NK-92 treated with Interleukin-12 subunit alpha and Interleukin-12 subunit beta, amount 100 ng/mL, for 24 hours (cell line): ENCODE measurements at regions not wholly inside any gene's neighbourhood (a gene's known extent, or its start where the extent isn't known, plus 50 kb on each side); places are given as distances from the start of the nearest gene placed in this dataset.
"Not testable (repeated sequence)": the region's sequence is repeated elsewhere in the genome, so short reads cannot be mapped to it uniquely, and the experiment has no call there.

ENCODE experiments used
- DNase-seq: peaks from one replicate; lab custom pipeline; 2025; lab: John Stamatoyannopoulos, UW

GRCh38 chr12:127041985-127042625 is 1224.9 kb upstream of the TMEM132C start:
- DNase-seq: no peak

- no peak for DNase-seq
Measured at GRCh38 chr12:127043731-127044130, 1223.2 kb upstream of the TMEM132C start.

DNA sequence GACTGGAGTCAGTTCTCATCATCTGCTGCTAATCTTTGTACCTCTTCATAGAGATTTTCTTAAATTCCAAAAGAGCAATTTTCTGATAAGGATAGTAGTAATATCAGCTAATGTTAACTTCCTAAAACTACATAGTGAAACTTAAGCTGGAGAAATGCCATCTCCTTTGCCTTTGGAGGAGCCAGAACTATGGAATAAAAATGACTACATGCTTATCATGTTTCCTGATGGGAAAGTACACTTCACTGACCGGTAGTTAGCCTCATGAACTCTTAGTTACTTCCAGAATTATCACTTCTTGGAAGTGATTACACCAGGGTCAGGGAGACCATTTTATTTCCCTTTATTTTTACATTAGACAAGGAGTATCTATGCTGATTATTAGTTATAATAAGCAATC is 1222.1 kb upstream of the TMEM132C start:
- no peak for DNase-seq

DNA sequence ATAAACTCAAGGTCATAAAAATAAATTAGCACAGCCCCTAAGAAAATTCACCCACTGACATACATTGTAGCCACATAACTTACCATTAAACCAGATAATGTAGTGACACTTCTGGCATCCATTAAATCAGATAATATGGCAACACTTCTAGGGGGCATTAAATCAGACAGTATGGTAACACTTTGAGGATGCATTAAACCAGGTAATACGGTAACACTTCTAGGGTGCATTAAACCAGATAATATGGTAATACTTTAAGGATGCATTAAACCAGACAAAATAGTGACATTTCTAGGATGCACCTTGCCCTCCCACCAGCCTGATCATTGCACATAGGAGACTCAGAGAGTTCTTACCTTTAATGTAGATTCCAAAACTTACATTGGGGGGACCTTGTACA is 1220.5 kb upstream of the TMEM132C start:
- DNase-seq: no peak

- DNase-seq: no peak
Measured at GRCh38 chr12:127048057-127048456, 1218.9 kb upstream of the TMEM132C start.

DNA sequence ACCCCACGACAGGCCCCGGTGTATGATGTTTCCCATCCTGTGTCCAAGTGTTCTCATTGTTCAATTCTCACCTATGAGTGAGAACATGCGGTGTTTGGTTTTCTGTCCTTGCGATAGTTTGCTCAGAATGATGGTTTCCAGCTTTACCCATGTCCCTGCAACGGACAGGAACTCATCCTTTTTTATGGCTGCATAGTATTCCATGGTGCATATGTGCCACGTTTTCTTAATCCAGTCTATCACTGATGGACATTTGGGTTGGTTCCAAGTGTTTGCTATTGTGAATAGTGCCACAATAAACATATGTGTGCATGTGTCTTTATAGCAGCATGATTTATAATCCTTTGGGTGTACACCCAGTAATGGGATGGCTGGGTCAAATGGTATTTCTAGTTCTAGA is 1218.4 kb upstream of the TMEM132C start:
- not testable (repeated sequence) for DNase-seq

- no peak for DNase-seq
Measured at GRCh38 chr12:127051139-127051538, 1215.8 kb upstream of the TMEM132C start.

DNA sequence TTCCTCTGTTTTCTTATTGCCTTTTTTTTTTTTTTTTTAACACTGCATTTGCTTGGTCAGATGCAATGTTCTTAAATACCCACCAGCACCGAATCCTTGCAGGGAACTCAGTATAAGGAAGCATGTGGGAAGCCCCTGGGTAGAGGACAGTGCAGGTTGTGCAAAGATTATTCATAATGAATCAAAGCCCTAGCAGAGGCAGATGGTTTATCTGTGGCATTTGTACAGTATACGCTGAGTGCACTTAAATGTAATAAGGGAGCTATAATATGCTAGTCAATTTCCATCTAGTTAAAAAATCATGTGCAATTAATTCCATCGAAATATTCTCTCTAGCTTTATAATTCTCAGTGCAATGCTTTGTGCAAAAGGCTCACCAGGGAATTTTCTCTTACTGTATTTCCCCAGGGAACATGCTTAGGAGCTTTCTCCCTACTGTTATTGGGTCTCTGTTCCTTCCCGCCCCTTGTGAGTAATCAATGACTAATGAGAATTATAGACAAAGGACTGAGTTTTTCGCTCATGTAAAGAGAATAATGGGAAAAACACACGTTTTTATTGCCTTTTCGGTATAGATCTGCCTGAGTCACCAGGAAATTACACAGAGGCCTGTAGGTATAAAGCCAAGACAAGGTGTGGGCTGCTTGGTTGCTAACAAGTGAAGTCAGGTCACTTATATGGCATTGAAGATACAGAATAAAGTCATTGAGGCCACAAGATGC is 1214.3 kb upstream of the TMEM132C start:
- DNase-seq: no peak

DNA sequence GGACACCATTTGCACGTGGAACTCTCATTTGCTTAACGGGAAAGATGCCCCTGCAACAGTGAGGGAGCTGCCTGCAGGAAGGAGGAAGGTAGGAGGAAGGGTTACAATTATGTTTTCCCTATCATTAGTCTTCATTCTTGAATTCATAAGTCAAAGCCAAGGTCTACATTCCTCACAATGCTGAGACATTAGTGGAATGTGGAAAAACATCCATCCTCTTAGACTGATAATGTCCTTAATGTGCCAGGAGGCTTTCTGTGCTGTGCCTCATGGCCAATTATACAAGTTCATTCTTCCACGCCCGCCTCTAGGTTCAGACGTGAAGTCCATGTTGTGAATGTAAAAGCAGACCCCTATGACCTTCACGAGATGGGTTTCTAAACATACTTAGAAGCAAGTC is 1212.4 kb upstream of the TMEM132C start:
- DNase-seq: no peak

DNA sequence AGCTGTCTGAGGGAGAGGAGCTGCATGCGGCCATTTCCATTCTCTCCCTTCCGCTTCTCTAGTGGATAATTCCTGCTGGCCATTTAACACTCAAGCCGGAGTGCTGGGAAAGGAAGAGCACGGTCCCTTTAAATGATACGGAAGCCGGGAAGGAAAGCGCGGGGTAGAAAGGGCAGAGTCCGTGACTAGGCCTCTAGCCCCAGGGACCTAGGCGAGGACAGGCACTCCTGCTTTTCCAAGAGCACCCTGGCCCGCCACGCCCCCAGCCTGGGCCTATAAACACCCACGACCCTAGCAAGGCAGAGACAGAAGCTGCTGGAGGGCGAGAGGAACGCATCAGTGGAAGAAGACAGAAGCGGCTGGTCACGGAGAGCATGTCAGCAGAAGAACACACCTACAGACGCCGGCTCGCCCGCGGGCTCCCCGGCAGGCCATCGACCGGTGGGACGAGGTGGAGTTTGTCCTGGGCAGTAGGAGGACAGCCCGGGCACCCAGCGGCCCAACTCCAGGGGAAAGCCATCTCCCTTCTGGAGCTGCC is 1206.6 kb upstream of the TMEM132C start:
- no peak for DNase-seq

GRCh38 chr12:127060933-127061332 is 1206.0 kb upstream of the TMEM132C start:
- no peak for DNase-seq

GRCh38 chr12:127063339-127064072 is 1203.5 kb upstream of the TMEM132C start:
- no peak for DNase-seq

GRCh38 chr12:127064207-127064606 is 1202.8 kb upstream of the TMEM132C start:
- no peak for DNase-seq

DNA sequence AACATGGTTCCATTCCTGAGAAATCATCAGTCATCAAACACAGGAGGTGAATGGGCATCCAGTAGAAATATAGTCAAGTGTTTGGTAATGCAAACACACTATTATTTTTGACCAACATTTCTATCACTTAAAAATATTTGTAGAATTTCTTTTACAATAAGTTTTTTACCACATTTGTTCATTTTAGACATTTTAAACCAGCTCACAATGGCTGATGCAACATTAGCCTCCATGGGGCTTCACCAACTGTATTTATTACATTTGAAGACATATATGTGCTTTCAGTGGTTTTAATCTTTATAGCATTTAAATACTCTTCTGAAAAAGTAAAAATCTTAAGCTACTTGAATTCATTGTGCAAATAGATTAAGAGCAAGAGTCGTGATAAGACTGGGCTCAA is 1201.4 kb upstream of the TMEM132C start:
- DNase-seq: no peak

GRCh38 chr12:127070515-127071157 is 1196.3 kb upstream of the TMEM132C start:
- DNase-seq: no peak

GRCh38 chr12:127074161-127074560 is 1192.8 kb upstream of the TMEM132C start:
- no peak for DNase-seq

GRCh38 chr12:127075981-127076380 is 1191.0 kb upstream of the TMEM132C start:
- DNase-seq: no peak

- DNase-seq: no peak
Measured at GRCh38 chr12:127077262-127078045, 1189.5 kb upstream of the TMEM132C start.

DNA sequence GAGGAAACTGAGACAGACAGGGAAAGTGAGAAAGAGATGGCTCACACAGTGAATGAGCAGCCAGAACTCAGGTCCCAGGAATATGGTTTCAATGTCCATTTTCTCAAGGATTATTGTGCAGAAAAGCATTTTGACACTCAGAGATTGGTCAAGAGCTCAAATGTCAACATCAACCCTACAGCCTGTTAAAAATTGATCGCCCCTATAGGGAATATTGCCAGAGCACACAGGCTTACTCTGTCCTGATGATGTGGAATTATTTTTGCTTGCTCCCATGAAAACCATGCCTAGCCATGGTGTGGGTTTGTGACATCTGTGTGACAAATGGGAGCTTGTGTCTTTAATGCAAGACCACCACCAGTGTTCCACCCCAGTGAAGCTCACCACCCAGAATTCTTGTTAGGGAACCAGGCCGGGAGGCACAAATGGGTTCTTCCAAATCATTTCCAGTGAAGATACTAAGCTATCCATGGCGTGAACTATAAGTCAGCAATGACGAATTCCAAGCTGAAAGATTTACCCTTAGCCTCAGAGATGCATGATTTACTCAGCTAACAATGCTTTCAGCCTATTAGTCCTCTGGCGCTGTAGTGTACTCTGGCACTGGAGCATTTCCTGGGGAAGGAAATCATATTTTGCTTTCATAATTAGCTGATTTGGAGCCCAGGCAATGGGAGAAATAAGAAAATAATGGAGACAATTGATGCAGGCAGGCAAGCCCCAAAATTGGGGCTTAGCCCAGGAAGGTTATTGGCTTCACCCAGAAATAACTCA is 1188.2 kb upstream of the TMEM132C start:
- no peak for DNase-seq

DNA sequence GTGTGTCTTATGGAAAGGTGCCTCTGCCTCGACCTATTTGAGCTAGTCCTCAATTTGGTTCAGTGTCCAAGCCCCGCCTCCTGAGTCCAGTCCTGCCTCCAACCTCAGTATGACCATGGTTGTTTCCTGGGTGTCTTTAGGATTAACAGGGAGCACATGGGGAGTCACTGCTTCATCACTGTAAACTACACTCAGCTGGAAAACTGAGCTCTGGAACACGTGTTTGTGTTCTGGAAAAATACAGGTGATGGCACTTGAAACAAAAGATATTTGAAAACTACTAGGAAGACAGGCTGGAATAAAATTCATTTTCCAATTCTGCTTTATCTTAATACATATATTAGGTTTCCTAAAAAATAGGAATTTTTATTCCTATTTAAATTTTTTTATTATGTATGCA is 1187.3 kb upstream of the TMEM132C start:
- no peak for DNase-seq

- no peak for DNase-seq
Measured at GRCh38 chr12:127081058-127081457, 1185.9 kb upstream of the TMEM132C start.
